ENCODE measurements at regions not wholly inside any gene's neighbourhood (a gene's known extent, or its start where the extent isn't known, plus 50 kb on each side); places are given as distances from the start of the nearest gene placed in this dataset.

GRCh38 chr14:22210906-22211305 is 378.1 kb downstream of the DAD1 start:
- no peaks in the 10 kb centered on the region for H3K4me1 ChIP-seq (ENCODE audit: control insufficient read depth in 2 of 2, insufficient read depth in 2 of 2, low read length in 2 of 2)
- Mint-ChIP-seq H3K4me3 (no peak overlapping the region), H3K27me3 (peaks cover 34% of the 10 kb centered on the region), H3K27ac (no peak overlapping the region), H3K4me1 (no peaks in the 10 kb centered on the region), H3K9me3 (ENCODE audit: insufficient read depth) (no peaks in the 10 kb centered on the region)
- H2AFZ ChIP-seq (ENCODE audit: insufficient read depth, low read depth, low read length, poor library complexity, severe bottlenecking): no peak overlapping the region
- 100% methylated on average over 1 of the region's 1 CpG for WGBS (ENCODE audit: insufficient coverage)
- no peaks in the 10 kb centered on the region for H4K20me1 ChIP-seq (ENCODE audit: control insufficient read depth, insufficient read depth, low read length, poor library complexity, severe bottlenecking)
- DNase-seq: no peak
- intact Hi-C loops (cut with micrococcal nuclease): no loop called here
- peaks cover 0 to 17% (median 6%) of the 10 kb centered on the region in 4 experiments for H3K27me3 ChIP-seq (replicated peaks in 1 of 4; ENCODE audit: control extremely low read depth in 1 of 4, control insufficient read depth in 3 of 4, insufficient read depth in 4 of 4, low read length in 3 of 4)
- H3K9ac ChIP-seq (ENCODE audit: low read length): no peak overlapping the region
- TF ChIP-seq CTCF (IDR thresholded peaks at IDR 0.05) (no peak), EZH2 (IDR thresholded peaks at IDR 0.05; ENCODE audit: borderline replicate concordance, insufficient read depth, low read depth, low read length, poor library complexity, severe bottlenecking) (no peak)
- H3K27ac ChIP-seq (ENCODE audit: low read length in 2 of 2): no peak overlapping the region
- H3K36me3 ChIP-seq (replicated peaks in 1 of 2; ENCODE audit: control extremely low read depth in 1 of 2, control insufficient read depth in 1 of 2, extremely low read depth in 1 of 2, insufficient read depth in 2 of 2, low read length in 1 of 2): no peaks in the 10 kb centered on the region
- peaks cover 0 to 1% (median 0%) of the 10 kb centered on the region in 3 donors for H3K9me3 ChIP-seq (ENCODE audit: control extremely low read depth in 1 of 3, control insufficient read depth in 2 of 3, insufficient read depth in 1 of 3, low read length in 2 of 3)
- H3K4me2 ChIP-seq (replicated peaks; ENCODE audit: low read depth, low read length, poor library complexity, severe bottlenecking): no peak overlapping the region
- no peak overlapping the region for H3K4me3 ChIP-seq (ENCODE audit: control extremely low read depth in 1 of 5, extremely low read depth in 1 of 5, insufficient read depth in 1 of 5, low read depth in 2 of 5, low read length in 4 of 5)
- ChIA-PET POLR2A (no interaction called here), CTCF (interaction anchor here (0.6 to 1.2 kb wide), 2 partner anchors 164 to 1880 kb away, joined by 4 to 5 read pairs; no protein-coding TSS in a partner anchor)
- H3K79me2 ChIP-seq (ENCODE audit: control insufficient read depth, insufficient read depth, low read length): no peaks in the 10 kb centered on the region
- ATAC-seq (ENCODE audit: low read depth): no peak

- H3K9ac ChIP-seq (ENCODE audit: low read length): no peak overlapping the region
- no peak overlapping the region for H3K4me3 ChIP-seq (ENCODE audit: control extremely low read depth in 1 of 5, extremely low read depth in 1 of 5, insufficient read depth in 1 of 5, low read depth in 2 of 5, low read length in 4 of 5)
- CTCF ChIA-PET: no interaction called here
- Mint-ChIP-seq H3K4me3 (no peak overlapping the region), H3K27me3 (peaks cover 34% of the 10 kb centered on the region), H3K9me3 (ENCODE audit: insufficient read depth) (no peaks in the 10 kb centered on the region), H3K27ac (no peak overlapping the region), H3K4me1 (no peaks in the 10 kb centered on the region)
- intact Hi-C loops (cut with micrococcal nuclease): no loop called here
- POLR2A ChIA-PET: no interaction called here
- no peak overlapping the region for H2AFZ ChIP-seq (ENCODE audit: insufficient read depth, low read depth, low read length, poor library complexity, severe bottlenecking)
- DNase-seq (no peak), ATAC-seq (ENCODE audit: low read depth) (no peak)
- peaks cover 0 to 10% (median 6%) of the 10 kb centered on the region in 4 experiments for H3K27me3 ChIP-seq (replicated peaks in 1 of 4; ENCODE audit: control extremely low read depth in 1 of 4, control insufficient read depth in 3 of 4, insufficient read depth in 4 of 4, low read length in 3 of 4)
- no peaks in the 10 kb centered on the region for H3K9me3 ChIP-seq (ENCODE audit: control extremely low read depth in 1 of 3, control insufficient read depth in 2 of 3, insufficient read depth in 1 of 3, low read length in 2 of 3)
- no peaks in the 10 kb centered on the region for H4K20me1 ChIP-seq (ENCODE audit: control insufficient read depth, insufficient read depth, low read length, poor library complexity, severe bottlenecking)
- 50% methylated on average over 1 of the region's 2 CpGs for WGBS (ENCODE audit: insufficient coverage)
- H3K36me3 ChIP-seq (replicated peaks in 1 of 2; ENCODE audit: control extremely low read depth in 1 of 2, control insufficient read depth in 1 of 2, extremely low read depth in 1 of 2, insufficient read depth in 2 of 2, low read length in 1 of 2): no peaks in the 10 kb centered on the region
- H3K4me2 ChIP-seq (replicated peaks; ENCODE audit: low read depth, low read length, poor library complexity, severe bottlenecking): no peak overlapping the region
- no peak for TF ChIP-seq CTCF (IDR thresholded peaks at IDR 0.05)
- TF ChIP-seq EZH2 (IDR thresholded peaks at IDR 0.05; ENCODE audit: borderline replicate concordance, insufficient read depth, low read depth, low read length, poor library complexity, severe bottlenecking): no peak
- H3K27ac ChIP-seq (ENCODE audit: low read length in 2 of 2): no peak overlapping the region
- H3K4me1 ChIP-seq (ENCODE audit: control insufficient read depth in 2 of 2, insufficient read depth in 2 of 2, low read length in 2 of 2): no peaks in the 10 kb centered on the region
- no peaks in the 10 kb centered on the region for H3K79me2 ChIP-seq (ENCODE audit: control insufficient read depth, insufficient read depth, low read length)
These were observed 379.0 kb downstream of the DAD1 start for GRCh38 chr14:22210026-22210425.
